Stimulated activated CD4-positive, alpha-beta T cell treated with anti-CD3 and anti-CD28 coated beads, TNF-alpha, amount 100 ng/mL, for 24 hours (primary cell): ENCODE measurements at regions not wholly inside any gene's neighbourhood (a gene's known extent, or its start where the extent isn't known, plus 50 kb on each side); places are given as distances from the start of the nearest gene placed in this dataset.
"Not testable (repeated sequence)": the region's sequence is repeated elsewhere in the genome, so short reads cannot be mapped to it uniquely, and the experiment has no call there.

Source experiments
- DNase-seq, 3 experiments: peaks; one replicate each; pipeline ENCODE4 v3.0.0-alpha.2; 2020; ENCODE audit warnings: low read depth in 3 of 3

DNA sequence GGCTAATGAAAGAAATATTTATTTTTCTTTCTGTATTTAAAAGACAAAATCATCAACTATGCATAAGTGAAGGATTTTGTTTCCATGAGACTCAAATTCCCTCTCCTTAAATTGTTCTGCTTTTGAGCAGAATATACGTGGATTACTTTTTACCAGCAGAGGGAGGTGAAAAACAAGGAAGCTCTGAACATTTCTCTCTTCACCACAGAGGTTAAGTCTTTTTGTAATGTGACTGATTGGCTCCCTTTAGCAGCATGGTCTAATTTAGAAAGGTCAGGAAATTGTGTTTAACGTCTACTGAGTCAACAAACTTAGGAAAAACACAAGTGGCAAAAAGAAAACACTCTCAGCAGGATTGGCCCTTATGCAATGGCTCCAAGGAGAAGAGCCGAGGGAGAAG, 55.1 kb upstream of the F9 start:
- no peak for DNase-seq

DNA sequence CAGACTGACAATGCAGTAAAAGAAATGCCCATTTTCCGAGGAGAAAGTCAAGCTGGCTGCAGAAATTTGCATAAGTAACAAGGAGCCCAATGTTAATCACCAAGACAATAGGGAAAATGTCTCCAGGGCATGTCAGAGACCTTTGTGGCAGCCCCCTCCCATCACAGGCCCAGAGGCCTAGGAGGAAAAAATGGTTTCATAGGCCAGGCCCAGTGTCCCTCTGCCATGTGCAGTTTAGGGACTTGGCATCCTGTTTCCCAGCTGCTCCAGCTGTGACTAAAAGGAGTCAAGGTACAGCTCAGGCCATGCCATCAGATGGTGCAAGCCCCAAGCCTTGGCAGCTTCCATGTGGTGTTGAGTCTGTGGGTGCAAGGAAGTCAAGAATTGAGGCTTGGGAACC, 68.6 kb upstream of the F9 start:
- DNase-seq: not testable (repeated sequence)

- no peak for DNase-seq
Observed at GRCh38 chrX:139454743-139455142, 75.8 kb upstream of the F9 start.

- no peak for DNase-seq
Observed at GRCh38 chrX:139448996-139449395, 81.5 kb upstream of the F9 start.

DNA sequence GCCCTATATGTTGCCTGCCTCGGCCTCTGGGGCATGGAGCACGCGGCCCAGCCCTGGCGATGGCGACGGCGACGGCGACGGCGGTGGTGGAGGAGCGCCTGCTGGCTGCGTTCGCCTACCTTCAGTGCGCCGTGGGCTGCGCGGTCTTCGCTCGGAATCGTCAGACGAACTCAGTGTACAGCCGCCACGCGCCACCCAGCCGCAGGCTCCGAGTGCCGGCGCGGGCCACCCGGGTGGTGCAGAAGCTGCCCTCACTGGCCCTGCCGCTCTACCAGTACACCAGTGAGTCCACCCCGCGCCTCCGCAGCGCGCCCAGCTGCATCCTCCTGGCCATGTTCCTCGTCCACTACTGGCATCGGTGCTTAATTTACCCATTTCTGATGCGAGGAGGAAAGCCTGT, 83.7 kb upstream of the F9 start:
- no peak for DNase-seq

GRCh38 chrX:139429913-139430312, 100.6 kb upstream of the F9 start:
- no peak for DNase-seq

- DNase-seq: no peak
Observed at GRCh38 chrX:139423186-139423585, 107.4 kb upstream of the F9 start.

DNA sequence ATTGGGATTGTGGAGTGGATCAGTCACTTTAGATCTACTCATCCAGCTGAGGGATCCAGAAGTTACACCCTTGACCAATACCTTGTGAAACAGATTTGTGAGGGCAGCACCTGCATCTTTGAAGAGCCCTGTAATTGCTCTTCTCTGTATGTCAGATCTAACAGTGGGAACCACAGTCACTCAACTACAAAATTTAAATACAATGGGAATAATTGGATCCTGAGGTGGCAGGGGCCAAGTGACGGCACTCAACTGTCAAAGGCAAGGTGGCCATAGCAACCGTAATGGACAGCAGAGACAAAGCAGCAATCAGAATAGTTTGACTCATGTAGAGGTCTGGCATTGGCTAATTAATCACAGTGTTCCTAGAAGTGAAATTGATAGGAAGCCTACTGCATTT, 132.3 kb upstream of the F9 start:
- DNase-seq: not testable (repeated sequence)

- no peak for DNase-seq
Observed at GRCh38 chrX:139388254-139388653, 142.3 kb upstream of the F9 start.

- DNase-seq: no peak
Observed at GRCh38 chrX:139382529-139382928, 148.0 kb upstream of the F9 start.

- DNase-seq: not testable (repeated sequence)
Observed at GRCh38 chrX:139376547-139376946, 154.0 kb upstream of the F9 start.

DNA sequence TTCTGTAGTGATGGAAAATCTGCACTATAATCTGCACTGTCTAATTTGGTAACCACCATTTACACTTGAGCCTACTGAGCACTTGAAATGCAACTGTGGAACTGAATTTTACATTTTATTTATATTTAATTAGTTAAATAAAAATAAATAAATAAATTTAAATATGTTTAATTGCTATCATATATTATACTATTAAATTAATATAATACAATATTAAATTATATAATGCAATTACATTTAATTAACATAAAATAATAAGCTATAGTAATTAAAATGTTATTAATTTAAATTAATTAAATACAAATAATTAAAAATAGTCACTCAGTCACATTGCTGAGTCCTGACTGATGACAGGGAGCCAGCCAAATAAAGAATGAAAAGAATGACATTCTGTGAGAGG, 170.2 kb upstream of the F9 start:
- DNase-seq: no peak

DNA sequence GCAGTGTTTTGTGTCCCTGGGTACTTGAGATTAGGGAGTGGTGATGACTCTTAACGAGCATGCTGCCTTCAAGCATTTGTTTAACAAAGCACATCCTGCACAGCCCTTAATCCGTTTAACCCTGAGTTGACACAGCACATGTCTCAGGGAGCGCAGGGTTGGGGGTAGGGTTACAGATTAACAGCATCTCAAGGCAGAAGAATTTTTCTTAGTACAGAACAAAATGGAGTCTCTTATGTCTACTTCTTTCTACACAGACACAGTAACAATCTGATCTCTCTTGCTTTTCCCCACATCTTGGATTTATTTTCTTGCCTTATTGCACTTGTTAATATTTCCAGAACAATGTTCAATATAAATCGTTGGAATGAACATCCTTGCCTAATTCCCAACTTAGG, 187.9 kb upstream of the F9 start:
- not testable (repeated sequence) for DNase-seq

DNA sequence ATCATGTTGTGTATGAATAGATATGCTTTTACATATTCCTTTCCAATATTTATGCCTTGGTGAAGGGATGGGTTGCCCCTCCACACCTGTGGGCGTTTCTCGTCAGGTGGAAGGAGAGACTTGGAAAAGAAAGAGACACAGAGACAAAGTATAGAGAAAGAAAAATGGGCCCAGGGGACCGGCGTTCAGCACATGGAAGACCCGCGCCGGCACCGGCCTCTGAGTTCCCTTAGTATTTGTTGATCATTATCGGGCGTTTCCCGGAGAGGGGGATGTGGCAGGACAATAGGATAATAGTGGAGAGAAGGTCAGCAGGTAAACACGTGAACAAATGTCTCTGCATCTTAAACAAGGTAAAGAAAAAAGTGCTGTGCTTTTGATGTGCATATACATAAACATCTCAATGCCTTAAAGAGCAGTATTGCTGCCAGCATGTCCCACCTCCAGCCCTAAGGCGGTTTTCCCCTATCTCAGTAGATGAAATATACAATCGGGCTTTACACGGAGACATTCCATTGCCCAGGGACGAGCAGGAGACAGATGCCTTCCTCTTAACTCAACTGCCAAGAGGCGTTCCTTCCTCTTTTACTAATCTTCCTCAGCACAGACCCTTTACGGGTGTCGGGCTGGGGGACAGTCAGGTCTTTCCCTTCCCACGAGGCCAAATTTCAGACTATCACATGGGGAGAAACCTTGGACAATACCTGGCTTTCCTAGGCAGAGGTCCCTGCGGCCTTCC, 188.5 kb upstream of the F9 start:
- DNase-seq: not testable (repeated sequence)

DNA sequence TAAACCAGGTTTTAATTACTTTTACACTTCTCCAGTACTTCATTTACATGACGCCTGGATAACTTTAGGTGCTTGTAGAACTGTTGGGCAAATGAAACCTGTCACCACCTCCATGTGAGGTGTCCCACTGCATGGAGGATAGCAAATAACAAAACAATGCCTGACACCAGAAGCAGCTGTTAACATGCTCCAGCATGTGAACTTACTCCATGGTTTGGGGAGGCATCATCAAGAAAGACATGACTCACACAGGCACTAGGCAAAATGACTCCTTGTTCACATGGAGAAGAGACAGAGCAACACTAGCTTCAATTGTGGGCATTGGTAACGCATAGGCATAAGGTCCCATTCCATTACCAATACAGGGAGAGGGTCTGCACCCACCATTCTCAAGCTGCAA, 198.1 kb upstream of the F9 start:
- DNase-seq: no peak

- no peak for DNase-seq
Observed at GRCh38 chrX:139327355-139327754, 203.2 kb upstream of the F9 start.

DNA sequence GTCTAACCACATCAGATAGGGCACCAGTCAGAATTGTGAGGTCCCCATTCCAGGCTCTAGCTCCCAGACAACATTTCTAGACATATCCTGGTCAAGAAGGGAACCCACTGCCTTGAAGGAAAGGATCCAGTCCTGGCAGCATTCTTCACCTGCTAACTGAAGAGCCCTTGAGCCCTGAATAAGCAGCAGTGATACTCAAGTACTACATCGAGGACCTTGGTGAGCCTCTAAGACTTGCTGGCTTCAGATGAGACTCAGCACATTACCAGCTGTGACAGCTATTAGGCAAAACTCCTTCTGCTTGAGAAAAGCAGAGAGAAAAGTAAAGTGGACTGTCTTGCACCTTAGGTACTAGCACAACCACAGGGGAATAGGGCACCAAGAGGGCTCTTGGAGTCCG, 205.8 kb upstream of the F9 start:
- no peak for DNase-seq

DNA sequence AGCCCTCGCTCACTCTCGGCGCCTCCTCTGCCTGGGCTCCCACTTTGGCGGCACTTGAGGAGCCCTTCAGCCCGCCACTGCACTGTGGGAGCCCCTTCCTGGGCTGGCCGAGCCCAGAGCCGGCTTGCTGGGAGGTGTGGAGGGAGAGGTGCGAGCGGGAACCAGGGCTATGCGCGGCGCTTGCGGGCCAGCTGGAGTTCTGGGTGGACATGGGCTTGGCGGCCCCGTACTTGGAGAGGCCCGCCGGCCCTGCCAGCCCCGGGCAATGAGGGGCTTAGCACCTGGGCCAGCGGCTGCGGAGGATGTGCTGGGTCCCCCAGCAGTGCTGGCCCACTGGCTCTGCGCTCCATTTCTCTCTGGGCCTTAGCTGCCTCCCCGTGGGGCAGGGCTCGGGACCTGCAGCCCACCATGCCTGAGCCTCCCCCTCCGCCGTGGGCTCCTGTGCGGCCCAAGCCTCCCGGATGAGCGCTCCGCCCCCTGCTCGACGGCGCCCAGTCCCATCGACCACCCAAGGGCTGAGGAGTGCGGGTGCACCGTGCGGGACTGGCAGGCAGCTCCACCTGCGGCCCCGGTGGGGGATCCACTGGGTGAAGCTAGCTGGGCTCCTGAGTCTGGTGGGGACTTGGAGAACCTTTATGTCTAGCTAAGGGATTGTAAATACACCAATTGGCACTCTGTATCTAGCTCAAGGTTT, 209.7 kb upstream of the F9 start:
- DNase-seq: peak in 1 of 3 experiments; percentile 0

DNA sequence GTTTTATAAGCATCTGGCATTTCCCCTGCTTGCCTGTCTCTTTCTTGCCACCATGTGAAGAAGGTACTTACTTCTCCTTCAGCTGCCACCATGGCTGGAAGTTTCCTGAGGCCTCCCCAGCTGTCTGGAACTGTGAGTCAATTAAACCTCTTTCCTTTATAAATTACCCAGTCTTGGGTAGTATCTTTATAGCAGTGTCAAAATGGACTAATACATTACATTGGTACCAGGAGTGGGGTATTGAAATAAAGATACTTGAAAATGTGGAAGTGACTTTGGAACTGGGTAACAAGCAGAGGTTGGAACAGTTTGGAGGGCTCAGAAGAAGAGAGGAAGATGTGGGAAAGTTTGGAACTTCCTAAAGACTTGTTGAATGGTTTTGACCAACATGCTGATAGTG, 223.9 kb upstream of the F9 start:
- DNase-seq: not testable (repeated sequence)

- DNase-seq: no peak
Observed at GRCh38 chrX:139304471-139304870, 226.1 kb upstream of the F9 start.

DNA sequence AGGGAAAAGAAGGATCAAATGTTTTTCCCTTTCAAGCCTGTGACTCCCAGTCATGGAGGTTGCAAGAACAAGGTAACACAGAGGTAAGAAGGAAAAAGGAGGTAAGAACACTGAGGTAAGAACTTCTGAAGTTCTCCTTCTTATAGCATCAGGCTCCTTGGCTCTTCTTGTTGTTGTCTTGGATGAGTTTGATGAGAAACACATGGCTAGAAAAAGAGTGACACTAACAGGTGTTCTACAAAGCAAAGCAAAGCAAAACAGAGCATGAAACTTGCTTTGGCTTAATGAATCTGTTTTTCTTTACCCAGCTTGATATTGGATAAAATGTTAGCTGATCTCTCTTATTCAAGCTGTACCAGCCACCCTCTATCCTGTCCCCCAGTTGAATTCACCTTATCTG, 231.2 kb upstream of the F9 start:
- DNase-seq: no peak

DNA sequence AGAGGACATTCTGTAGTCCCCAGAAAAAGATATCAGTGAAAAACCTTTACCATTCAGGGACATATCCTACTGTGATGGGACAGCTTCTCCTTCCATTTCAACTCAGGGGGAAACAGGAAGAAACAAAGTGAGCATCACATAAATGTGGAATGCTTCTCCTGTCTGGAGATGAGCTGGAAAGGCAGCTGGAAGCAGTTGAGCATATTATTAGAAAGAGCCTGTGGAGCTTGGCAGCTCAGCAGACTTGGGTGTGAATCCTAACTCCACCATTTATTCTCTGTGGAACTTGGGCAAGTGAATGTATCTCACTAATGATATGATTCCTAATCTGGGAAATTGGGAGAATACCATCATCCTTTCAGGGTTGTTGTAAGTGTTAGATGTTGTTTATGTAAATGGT, 232.1 kb upstream of the F9 start:
- no peak for DNase-seq

- no peak for DNase-seq
Observed at GRCh38 chrX:139297638-139298037, 232.9 kb upstream of the F9 start.

- no peak for DNase-seq
Observed at GRCh38 chrX:139293991-139294390, 236.5 kb upstream of the F9 start.
